ENCODE measurements at regions not wholly inside any gene's neighbourhood (a gene's known extent, or its start where the extent isn't known, plus 50 kb on each side); places are given as distances from the start of the nearest gene placed in this dataset.

GRCh38 chr10:123409884-123410283, 255.7 kb downstream of the BUB3 start:
- DNase-seq (ENCODE audit: low read depth), result no peak

- no peak for DNase-seq (ENCODE audit: low read depth)
Measured at GRCh38 chr10:123413353-123413752, 252.8 kb upstream of the GPR26 start.

DNA sequence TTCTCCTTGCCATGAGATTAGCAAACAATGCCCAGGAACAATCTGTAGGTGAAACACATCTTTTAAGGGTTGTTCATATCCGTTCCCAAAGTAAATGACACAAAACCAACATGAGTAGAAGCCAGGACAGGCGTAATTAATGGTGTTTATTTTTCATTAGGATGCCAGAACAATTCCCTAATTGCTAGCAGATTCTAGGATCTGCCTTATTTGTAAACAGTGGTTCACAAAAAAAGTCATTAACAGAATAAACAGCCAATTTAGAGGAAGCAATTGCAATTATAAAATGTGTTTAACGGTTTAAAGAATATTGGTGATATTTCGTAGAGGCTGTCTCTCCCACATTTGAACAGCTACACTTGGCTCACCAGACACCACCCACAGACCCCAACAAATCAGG, 250.6 kb upstream of the GPR26 start:
- no peak for DNase-seq (ENCODE audit: low read depth)

- no peak for DNase-seq (ENCODE audit: low read depth)
Measured at GRCh38 chr10:123417414-123417813, 248.7 kb upstream of the GPR26 start.

- no peak for DNase-seq (ENCODE audit: low read depth)
Measured at GRCh38 chr10:123421461-123421860, 244.7 kb upstream of the GPR26 start.

GRCh38 chr10:123422261-123422660, 243.9 kb upstream of the GPR26 start:
- DNase-seq (ENCODE audit: low read depth), result no peak

GRCh38 chr10:123424537-123424936, 241.6 kb upstream of the GPR26 start:
- DNase-seq (ENCODE audit: low read depth), result no peak

GRCh38 chr10:123425680-123426079, 240.5 kb upstream of the GPR26 start:
- no peak for DNase-seq (ENCODE audit: low read depth)

GRCh38 chr10:123427165-123427786, 238.9 kb upstream of the GPR26 start:
- DNase-seq (ENCODE audit: low read depth), result no peak

- DNase-seq (ENCODE audit: low read depth), result no peak
Measured at GRCh38 chr10:123428391-123428790, 237.8 kb upstream of the GPR26 start.

DNA sequence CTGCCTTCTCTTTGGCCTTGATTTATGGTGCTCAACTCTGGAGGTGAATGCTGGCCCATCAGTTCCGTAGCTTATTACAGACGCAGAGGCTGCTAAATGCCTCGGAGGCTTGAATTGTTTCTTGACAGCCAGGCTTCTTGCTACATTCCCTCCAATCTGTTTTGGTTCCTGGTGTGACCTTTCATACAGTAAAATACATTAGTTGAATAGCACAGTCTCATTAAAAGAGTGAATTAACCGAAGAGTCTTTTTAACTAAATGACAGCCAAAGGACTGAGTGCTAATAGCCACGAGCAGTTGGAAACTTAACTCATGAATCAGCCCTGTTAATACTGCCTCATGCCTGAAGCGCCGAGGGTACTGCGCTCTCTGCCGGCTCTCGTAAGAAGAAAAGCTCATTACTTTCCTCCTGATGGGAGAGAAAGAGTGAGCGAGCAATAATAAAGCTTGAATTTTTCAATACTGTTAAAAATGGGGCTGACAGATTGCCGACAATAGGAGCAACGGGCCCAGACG, 236.4 kb upstream of the GPR26 start:
- DNase-seq (ENCODE audit: low read depth), result no peak

- no peak for DNase-seq (ENCODE audit: low read depth)
Measured at GRCh38 chr10:123433539-123433938, 232.6 kb upstream of the GPR26 start.

GRCh38 chr10:123434435-123435039, 231.6 kb upstream of the GPR26 start:
- DNase-seq (ENCODE audit: low read depth), result no peak

GRCh38 chr10:123442901-123443300, 223.3 kb upstream of the GPR26 start:
- DNase-seq (ENCODE audit: low read depth), result no peak

- DNase-seq (ENCODE audit: low read depth), result no peak
Measured at GRCh38 chr10:123443924-123444323, 222.2 kb upstream of the GPR26 start.

DNA sequence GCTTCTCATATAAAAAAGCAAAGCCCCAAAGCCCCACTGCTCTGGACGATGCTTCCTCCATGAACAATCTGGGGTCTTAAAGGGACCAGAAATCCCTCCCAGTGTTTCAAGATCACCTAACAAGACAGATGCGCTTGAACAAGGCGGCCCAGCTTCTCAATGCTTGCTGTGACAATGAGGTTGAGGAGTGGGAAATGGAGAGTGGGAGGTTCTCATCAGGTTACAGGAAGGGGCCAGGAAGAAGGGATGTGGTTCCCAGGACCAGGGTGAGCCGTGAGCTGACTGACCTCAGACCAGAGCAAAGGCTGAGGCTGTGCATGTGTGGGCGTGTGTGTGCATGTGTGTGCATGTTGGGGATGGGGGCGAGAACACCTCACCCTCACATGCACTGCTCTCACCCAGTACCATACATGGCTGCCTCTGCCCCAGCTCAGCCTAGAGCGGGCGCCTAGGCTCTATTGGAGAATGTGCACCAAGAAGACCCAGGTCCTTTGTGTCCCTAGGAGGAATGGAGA, 220.8 kb upstream of the GPR26 start:
- no peak for DNase-seq (ENCODE audit: low read depth)

DNA sequence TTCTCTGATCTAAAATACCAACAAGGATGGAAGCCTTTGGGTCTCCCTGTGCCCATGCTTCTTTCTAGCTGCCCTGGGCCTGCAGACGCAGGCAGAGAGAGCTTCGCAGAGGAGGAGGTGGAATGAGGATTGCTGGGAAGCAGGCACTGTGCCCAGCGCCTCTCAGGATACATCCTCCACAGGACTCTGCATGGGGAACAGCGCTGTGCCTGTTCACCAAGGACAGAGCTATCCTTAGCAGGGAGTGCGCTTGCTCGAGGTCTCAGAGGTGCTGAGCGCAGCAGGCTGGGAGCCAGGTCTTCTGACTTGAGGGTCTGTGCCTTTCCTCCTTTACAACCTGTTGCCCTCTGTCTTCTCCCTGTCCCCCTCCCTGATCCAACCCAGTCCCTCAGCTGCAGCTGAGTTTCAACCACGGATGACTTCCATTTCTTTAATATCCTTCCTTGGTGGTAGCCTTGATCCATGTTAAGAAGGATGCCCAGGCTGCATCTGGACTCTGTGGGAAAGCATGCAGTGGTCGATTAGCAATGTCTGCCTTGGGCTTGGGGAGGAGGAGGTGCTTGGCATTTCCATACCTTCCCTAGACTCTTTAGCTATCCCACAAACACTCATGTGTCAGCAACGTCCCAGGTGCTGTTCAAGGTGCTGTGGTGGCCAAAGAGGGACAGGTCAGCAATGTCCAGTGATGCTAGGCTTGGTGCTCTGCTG, 219.6 kb upstream of the GPR26 start:
- no peak for DNase-seq (ENCODE audit: low read depth)

DNA sequence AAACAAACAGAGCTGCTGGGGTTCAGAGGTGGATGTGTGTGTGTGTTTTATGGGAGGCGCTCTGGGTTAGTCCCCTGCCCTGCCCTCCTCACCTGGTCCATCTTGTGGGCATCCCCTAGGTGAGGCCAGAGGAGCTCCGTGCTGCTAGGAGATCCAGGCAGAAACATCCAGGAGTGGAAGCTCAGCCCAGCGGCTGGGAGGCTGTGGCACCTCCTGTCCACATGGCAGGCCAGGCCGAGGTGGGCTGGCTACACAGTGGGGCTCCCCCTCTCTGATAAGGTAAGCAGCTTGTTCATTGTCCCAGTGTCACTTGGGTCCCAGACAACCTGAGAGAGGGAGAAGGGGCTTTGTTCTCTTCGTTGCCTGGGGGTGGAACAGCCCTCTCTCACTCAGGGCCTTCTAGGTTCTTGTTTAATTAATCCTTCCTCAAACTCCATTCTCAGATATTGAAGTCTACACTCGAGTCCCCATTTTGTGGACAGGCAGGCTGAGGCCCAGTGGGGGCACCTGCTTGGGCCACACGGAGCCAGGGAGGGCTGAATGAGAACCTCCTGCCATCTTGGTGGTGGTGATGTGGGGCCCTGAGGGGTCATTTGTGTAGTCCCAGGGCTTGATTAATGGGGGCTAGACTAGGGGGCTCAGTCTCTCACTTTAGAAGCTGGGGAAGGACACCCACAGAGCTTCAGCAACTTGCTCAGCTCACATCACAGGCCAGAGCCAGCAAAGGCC, 216.8 kb upstream of the GPR26 start:
- no peak for DNase-seq (ENCODE audit: low read depth)

DNA sequence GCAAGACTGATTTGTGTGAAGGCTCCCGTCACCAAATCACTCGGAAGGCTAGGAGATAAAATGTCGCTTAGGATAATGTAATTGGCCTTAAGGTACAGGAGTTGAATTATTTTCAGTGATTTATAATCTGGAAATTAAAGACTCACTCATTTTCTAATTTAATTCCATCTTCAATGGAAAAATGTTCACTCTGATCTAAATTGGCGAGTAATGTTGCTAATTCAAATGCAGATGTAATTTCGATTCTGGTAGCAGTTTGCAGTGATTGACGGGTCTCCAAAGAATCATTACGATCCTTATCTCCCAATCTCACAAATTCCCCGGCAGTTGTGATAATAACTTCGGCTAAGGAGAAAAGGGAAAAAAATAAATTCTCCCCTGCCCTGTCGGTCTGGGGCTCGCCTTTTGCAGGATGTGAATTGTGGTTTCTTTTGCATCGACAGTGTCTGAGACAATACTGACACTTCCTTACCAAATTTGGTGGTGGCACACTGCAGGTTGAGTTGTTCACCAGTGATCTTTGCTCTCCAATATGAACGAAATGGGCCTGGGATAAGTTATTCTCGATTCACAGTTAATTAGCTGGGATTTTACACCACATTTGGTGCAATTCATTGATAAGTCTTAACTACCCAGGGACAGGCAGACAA, 215.1 kb upstream of the GPR26 start:
- no peak for DNase-seq (ENCODE audit: low read depth)

DNA sequence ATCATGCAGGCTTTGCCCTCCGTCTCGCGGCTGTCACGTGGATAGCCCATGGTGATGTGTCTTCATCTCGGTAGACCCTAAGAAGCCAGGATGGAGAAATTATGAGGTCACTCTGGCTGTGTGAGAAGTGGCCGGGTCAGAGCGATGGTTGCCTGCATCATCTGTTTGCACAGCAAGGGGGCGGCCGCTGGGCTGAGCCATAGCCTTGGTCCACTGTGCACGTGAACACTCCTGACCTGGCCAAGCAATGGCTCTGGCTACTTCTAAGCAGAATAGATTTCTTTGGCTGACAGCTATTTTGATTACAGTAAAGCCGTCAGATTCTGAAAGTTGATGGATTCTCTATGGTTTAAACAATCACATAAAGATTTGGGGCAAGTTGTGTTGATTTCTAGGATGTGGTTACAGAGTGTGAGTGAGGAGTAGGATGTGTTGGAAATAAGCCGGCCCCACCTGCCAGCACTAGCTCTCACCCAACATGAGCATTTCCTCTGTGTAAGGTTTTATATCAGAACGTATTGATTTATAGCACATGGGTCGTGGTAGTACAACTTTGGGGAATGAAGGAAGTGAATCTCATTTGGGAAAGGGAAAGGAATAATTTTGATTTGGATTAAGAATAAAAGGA, 214.4 kb upstream of the GPR26 start:
- DNase-seq (ENCODE audit: low read depth), result no peak

DNA sequence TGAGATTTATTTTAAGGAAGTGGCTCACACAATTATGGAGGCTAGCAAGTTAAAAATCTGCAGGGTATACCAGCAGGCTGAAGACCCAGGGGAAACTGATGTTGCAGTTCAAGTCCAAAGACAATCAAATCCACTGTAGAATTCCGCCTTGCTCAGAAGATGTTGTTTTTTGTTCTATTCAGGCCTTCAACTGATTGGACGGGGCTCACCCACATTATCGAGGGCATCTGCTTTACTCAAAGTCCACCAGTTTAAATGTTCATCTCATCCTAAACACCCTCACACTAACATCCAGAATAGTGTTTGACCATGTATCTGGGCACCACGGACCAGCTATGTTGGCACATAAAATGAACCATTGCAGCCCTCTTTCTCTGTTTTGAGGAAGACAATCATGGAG, 211.2 kb upstream of the GPR26 start:
- no peak for DNase-seq (ENCODE audit: low read depth)

All from HS-5 (cell line).